ENCODE measurements at regions not wholly inside any gene's neighbourhood (a gene's known extent, or its start where the extent isn't known, plus 50 kb on each side); places are given as distances from the start of the nearest gene placed in this dataset.

- no peak for FAIRE-seq
These were observed 121.1 kb downstream of the HGF start for GRCh38 chr7:81648716-81649115.

- FAIRE-seq: no peak
These were observed 124.4 kb downstream of the HGF start for GRCh38 chr7:81645435-81645834.

- FAIRE-seq: no peak
These were observed 128.0 kb downstream of the HGF start for GRCh38 chr7:81641873-81642272.

- peak; percentile 100 for FAIRE-seq
These were observed 131.6 kb downstream of the HGF start for GRCh38 chr7:81638198-81638597.

- no peak for FAIRE-seq
These were observed 132.3 kb downstream of the HGF start for GRCh38 chr7:81637534-81637933.

- no peak for FAIRE-seq
These were observed 137.4 kb downstream of the HGF start for GRCh38 chr7:81632418-81632817.

GRCh38 chr7:81630600-81630999 is 139.2 kb downstream of the HGF start:
- FAIRE-seq: peak; percentile 63

GRCh38 chr7:81629702-81630101 is 140.1 kb downstream of the HGF start:
- no peak for FAIRE-seq

GRCh38 chr7:81628951-81629350 is 140.9 kb downstream of the HGF start:
- no peak for FAIRE-seq

- no peak for FAIRE-seq
These were observed 142.1 kb downstream of the HGF start for GRCh38 chr7:81627536-81628287.

GRCh38 chr7:81626008-81626407 is 143.8 kb downstream of the HGF start:
- peak; percentile 100 for FAIRE-seq

- no peak for FAIRE-seq
These were observed 144.9 kb downstream of the HGF start for GRCh38 chr7:81624650-81625631.

GRCh38 chr7:81624021-81624592 is 145.7 kb downstream of the HGF start:
- no peak for FAIRE-seq

- no peak for FAIRE-seq
These were observed 146.5 kb downstream of the HGF start for GRCh38 chr7:81623251-81623855.

- FAIRE-seq: no peak
These were observed 148.0 kb downstream of the HGF start for GRCh38 chr7:81621893-81622292.

GRCh38 chr7:81618396-81619014 is 151.3 kb downstream of the HGF start:
- no peak for FAIRE-seq

- peak; percentile 100 for FAIRE-seq
These were observed 152.9 kb downstream of the HGF start for GRCh38 chr7:81616951-81617350.

- no peak for FAIRE-seq
These were observed 158.0 kb downstream of the HGF start for GRCh38 chr7:81611805-81612204.

GRCh38 chr7:81611040-81611439 is 158.8 kb downstream of the HGF start:
- no peak for FAIRE-seq

GRCh38 chr7:81608748-81609382 is 161.0 kb downstream of the HGF start:
- no peak for FAIRE-seq

- FAIRE-seq: no peak
These were observed 161.9 kb downstream of the HGF start for GRCh38 chr7:81607987-81608386.
